ENCODE measurements at regions not wholly inside any gene's neighbourhood (a gene's known extent, or its start where the extent isn't known, plus 50 kb on each side); places are given as distances from the start of the nearest gene placed in this dataset.

DNA sequence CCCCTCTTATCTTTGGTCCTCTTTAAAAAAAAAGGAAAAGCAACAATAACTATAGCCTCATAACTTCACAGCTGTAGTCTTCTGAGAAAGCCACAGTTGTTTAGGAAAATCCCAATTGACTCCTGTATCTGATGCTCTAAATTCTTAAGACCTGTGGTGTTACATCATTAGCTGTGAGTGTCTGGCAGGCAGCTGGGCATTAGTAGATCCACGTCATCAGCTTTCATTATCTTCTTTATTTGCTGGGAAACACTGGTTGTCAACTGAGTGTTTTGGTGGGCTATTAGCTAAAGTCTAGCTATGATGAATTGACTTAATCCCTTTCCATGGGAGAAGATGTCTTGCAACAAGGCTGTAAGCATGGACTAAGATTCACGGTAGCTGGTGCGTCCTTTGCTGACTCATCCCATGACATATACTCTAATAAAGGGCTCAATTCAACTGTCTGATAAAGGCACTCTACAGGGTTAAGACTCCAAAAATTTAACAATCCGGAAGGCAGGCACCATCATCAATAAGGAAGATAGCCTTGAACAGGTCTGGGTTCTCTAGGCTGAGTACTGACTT lies 517.2 kb downstream of the PLCL1 start:
- H3K4me1 ChIP-seq (ENCODE audit: control insufficient read depth, insufficient read depth, low read length) = no peaks in the 10 kb centered on the region
- H3K27ac ChIP-seq (ENCODE audit: low read depth, low read length) = no peak overlapping the region
- H3K36me3 ChIP-seq (ENCODE audit: control insufficient read depth, insufficient read depth, low read length) = no peaks in the 10 kb centered on the region
- WGBS (ENCODE audit: insufficient coverage) = 89% methylated on average over 2 of the region's 4 CpGs
- H3K4me3 ChIP-seq (ENCODE audit: low read depth, low read length) = no peak overlapping the region
- H3K9me3 ChIP-seq (ENCODE audit: control insufficient read depth, insufficient read depth, low read length) = no peaks in the 10 kb centered on the region
- DNase-seq (ENCODE audit: low read depth in 4 of 6, low spot score in 6 of 6) = no peak
- H3K27me3 ChIP-seq (ENCODE audit: control insufficient read depth, insufficient read depth, low read length) = no peaks in the 10 kb centered on the region

DNA sequence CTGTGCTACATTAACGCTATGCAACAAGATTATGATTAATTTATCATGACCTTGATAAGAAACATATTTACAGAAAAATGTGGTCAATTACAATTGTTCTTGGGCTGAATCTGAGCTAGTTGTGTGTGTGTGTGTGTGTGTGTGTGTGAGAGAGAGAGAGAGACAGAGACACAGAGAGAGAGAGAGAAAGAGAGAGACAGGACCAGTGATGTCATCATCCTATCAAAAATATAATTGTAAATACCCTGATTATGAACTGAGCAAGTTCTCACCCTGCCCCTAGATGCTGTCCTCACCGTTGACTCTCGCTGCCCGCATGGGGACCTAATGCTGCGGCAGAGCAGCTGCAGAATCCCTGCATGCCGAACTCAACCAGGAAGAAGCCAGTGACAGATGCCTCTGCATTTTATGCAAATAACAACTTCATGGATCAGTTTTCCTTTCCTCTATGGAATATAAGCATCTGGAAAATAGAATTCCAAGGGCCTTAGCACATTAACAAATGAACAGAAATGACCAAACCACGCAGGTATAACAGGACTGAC lies 512.5 kb downstream of the PLCL1 start:
- H3K27ac ChIP-seq (ENCODE audit: low read depth, low read length) = no peak overlapping the region
- WGBS (ENCODE audit: insufficient coverage) = 48% methylated on average over 5 of the region's 7 CpGs
- H3K4me1 ChIP-seq (ENCODE audit: control insufficient read depth, insufficient read depth, low read length) = no peaks in the 10 kb centered on the region
- no peaks in the 10 kb centered on the region for H3K36me3 ChIP-seq (ENCODE audit: control insufficient read depth, insufficient read depth, low read length)
- DNase-seq (ENCODE audit: low read depth in 4 of 6, low spot score in 6 of 6) = peak in 2 of 6 donors; percentile 11 to 23
- H3K9me3 ChIP-seq (ENCODE audit: control insufficient read depth, insufficient read depth, low read length) = no peaks in the 10 kb centered on the region
- peaks cover 2% of the 10 kb centered on the region for H3K27me3 ChIP-seq (ENCODE audit: control insufficient read depth, insufficient read depth, low read length)
- no peak overlapping the region for H3K4me3 ChIP-seq (ENCODE audit: low read depth, low read length)

DNA sequence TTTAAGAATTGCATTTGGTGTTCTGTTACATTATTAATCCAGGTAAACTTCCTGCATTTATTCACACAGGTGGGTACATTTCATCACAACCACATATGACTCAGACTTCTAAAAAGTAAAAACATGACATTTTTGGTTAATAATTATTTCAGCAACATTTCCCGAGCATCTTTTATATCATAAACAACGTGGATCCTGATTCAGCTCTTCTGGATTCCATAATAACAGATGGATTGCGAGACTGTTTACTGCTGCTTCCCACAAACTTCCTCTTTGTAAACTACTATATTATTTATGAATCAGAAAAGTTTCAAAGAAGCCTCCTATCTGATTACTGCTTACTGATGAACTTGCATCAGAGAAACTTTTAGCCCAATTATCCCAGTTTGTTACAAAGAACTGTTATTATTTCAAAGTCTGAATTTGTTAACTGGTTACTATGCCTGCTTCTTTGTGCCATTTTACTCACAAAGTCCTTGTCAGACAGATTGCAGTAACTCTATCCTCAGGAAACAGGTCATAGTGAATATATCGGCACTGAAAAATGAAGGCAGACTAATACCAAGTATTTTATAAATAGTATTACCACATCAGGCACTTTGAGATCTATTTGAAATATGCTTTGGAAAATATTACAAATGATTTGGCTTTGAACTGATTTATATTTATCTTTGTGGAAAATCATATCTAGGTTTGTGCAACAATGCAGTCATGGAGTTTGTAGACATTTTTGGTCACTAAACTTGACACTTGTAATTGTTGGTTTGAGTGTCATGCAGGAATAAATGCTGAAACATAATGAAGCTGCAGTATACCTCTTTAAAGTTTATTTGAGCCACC lies 511.6 kb downstream of the PLCL1 start:
- Histone ChIP-seq H3K9me3 (ENCODE audit: control insufficient read depth, insufficient read depth, low read length) (no peaks in the 10 kb centered on the region), H3K4me3 (ENCODE audit: low read depth, low read length) (no peak overlapping the region), H3K27me3 (ENCODE audit: control insufficient read depth, insufficient read depth, low read length) (peaks cover 4% of the 10 kb centered on the region), H3K36me3 (ENCODE audit: control insufficient read depth, insufficient read depth, low read length) (no peaks in the 10 kb centered on the region), H3K27ac (ENCODE audit: low read depth, low read length) (no peak overlapping the region), H3K4me1 (ENCODE audit: control insufficient read depth, insufficient read depth, low read length) (no peaks in the 10 kb centered on the region)
- DNase-seq (ENCODE audit: low read depth in 4 of 6, low spot score in 6 of 6) = peak in 1 of 6 donors; percentile 20
- WGBS (ENCODE audit: insufficient coverage) = 90% methylated on average over 2 of the region's 4 CpGs

DNA sequence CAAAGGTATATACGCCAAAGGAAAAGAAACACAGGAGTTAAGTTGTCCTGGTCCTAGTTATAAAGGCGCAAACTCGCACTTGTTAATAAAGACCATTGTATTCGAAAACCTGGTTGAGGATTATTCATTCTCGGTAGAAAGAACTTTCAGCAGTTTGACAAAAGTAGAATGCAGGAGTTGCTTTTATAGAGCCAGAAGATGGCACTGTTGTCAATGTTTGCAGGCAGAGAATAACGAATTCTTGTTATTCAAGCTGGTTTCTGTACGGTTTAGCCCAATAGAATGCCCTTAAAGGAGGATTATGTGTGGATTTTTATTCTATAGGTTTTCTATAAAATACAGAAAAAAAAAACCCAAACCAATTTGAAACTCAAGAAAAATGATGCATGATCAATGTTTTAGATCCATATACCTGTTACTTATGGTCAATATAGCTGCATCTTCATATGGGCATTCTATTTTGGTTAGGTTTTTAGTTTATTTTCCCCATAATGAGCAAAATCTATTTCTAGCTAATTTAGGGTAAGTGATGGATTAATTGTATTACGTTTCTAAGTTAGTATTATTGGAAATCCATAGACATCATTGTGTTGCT lies 510.3 kb downstream of the PLCL1 start:
- no peak overlapping the region for H3K4me3 ChIP-seq (ENCODE audit: low read depth, low read length)
- peak; percentile 41 to 94 (median 60) for DNase-seq (ENCODE audit: low read depth in 4 of 6, low spot score in 6 of 6)
- no peaks in the 10 kb centered on the region for H3K36me3 ChIP-seq (ENCODE audit: control insufficient read depth, insufficient read depth, low read length)
- 9% methylated on average over 4 of the region's 8 CpGs for WGBS (ENCODE audit: insufficient coverage)
- no peaks in the 10 kb centered on the region for H3K9me3 ChIP-seq (ENCODE audit: control insufficient read depth, insufficient read depth, low read length)
- H3K27me3 ChIP-seq (ENCODE audit: control insufficient read depth, insufficient read depth, low read length) = peaks cover 4% of the 10 kb centered on the region
- H3K4me1 ChIP-seq (ENCODE audit: control insufficient read depth, insufficient read depth, low read length) = no peaks in the 10 kb centered on the region
- no peak overlapping the region for H3K27ac ChIP-seq (ENCODE audit: low read depth, low read length)

DNA sequence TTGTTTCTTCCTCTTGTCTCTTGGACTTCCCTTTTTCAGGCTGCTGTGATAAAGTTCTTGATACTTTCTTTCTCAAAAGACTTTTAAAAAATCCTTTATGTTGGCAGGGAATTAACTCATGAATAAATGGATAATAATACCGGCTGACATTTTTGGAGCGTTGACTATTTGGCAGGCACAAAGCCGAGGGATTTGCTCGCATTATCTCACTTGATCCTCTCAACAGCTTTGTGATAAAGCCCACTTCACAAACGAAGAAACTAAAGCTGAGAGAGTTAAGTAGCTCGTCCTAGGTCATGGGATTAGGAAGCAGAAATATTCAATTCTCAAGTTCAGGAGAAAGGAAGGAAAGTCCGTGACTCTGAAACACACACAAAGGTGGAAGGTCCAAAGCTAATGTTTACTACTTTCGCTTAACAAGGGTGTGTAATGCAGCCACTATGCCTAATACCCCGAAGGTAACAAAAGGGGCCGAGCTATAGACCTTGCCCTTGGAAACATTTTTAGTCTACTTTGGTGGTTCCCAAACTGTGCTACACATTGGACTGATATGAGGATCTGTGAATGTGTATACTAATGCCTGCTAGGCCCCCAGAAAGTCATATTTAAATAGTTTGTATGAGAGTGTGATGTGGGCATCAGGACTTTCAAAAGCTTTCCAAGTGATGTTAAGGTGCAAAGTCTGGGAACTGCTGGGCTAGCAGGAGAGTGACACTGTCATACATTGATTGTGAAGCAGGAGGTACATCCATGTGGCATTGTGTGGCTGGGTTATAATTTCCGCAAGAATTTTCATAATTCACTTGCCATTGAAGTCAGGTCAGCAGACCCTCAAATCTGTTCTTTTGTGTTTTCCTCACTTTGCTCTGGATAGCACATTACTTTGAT lies 508.4 kb downstream of the PLCL1 start:
- peak in 1 of 6 donors; percentile 73 for DNase-seq (ENCODE audit: low read depth in 4 of 6, low spot score in 6 of 6)
- no peak overlapping the region for H3K4me3 ChIP-seq (ENCODE audit: low read depth, low read length)
- H3K27ac ChIP-seq (ENCODE audit: low read depth, low read length) = no peak overlapping the region
- no peaks in the 10 kb centered on the region for H3K9me3 ChIP-seq (ENCODE audit: control insufficient read depth, insufficient read depth, low read length)
- H3K4me1 ChIP-seq (ENCODE audit: control insufficient read depth, insufficient read depth, low read length) = no peaks in the 10 kb centered on the region
- H3K36me3 ChIP-seq (ENCODE audit: control insufficient read depth, insufficient read depth, low read length) = no peaks in the 10 kb centered on the region
- H3K27me3 ChIP-seq (ENCODE audit: control insufficient read depth, insufficient read depth, low read length) = peaks cover 4% of the 10 kb centered on the region
- 77% methylated on average over 5 of the region's 11 CpGs for WGBS (ENCODE audit: insufficient coverage)

DNA sequence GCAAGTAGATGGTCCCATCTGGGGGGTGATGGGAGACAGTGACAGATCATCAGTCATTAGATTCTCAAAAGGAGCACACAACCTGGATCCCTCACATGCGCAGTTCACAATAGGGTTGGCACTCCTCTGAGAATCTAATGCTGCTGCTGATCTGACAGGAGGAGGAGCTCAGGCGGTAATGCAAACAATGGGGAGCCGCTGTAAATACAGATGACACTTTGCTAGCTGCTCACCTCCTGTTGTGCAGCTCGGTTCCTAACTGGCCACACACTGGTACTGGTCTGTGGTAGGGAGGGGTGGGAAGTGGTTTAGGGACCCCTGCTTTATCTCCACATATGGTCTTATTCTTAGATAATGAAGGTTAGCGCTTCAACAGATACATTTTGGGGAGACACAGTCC lies 506.6 kb downstream of the PLCL1 start:
- no peak for DNase-seq (ENCODE audit: low read depth in 4 of 6, low spot score in 6 of 6)
- H3K36me3 ChIP-seq (ENCODE audit: control insufficient read depth, insufficient read depth, low read length) = no peaks in the 10 kb centered on the region
- no peak overlapping the region for H3K4me3 ChIP-seq (ENCODE audit: low read depth, low read length)
- H3K4me1 ChIP-seq (ENCODE audit: control insufficient read depth, insufficient read depth, low read length) = no peaks in the 10 kb centered on the region
- peaks cover 4% of the 10 kb centered on the region for H3K27me3 ChIP-seq (ENCODE audit: control insufficient read depth, insufficient read depth, low read length)
- WGBS (ENCODE audit: insufficient coverage) = 53% methylated on average over 3 of the region's 5 CpGs
- no peaks in the 10 kb centered on the region for H3K9me3 ChIP-seq (ENCODE audit: control insufficient read depth, insufficient read depth, low read length)
- H3K27ac ChIP-seq (ENCODE audit: low read depth, low read length) = no peak overlapping the region

DNA sequence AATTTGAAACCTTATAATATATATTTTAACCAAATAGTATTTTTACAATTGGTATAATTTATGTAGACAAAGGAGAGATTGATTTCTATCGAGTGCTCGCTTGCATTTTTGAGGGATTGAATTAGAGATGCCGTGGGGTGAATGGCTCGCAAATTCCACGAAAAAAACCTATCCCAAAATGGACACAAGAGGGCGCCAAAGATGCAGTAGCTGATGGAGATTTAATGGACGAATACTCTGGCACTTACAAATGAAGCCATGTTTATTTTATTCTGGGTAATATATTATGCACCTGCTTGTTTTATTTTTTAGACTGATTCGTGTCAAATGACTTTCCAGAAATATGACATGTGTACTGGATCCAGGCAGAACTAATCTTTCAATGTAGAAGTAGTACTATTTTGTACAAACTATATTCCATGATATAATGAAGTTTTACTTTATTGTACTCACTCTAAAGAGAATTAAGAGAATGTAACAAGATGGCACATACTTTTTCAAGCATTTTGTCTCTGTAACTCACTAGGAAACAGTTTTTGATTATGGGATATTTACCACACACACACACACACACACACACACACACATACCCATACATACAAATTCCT lies 505.4 kb downstream of the PLCL1 start:
- Histone ChIP-seq H3K27ac (ENCODE audit: low read depth, low read length) (no peak overlapping the region), H3K27me3 (ENCODE audit: control insufficient read depth, insufficient read depth, low read length) (peaks cover 4% of the 10 kb centered on the region), H3K9me3 (ENCODE audit: control insufficient read depth, insufficient read depth, low read length) (no peaks in the 10 kb centered on the region), H3K36me3 (ENCODE audit: control insufficient read depth, insufficient read depth, low read length) (no peaks in the 10 kb centered on the region), H3K4me3 (ENCODE audit: low read depth, low read length) (no peak overlapping the region), H3K4me1 (ENCODE audit: control insufficient read depth, insufficient read depth, low read length) (no peaks in the 10 kb centered on the region)
- no CpG with 5 or more reads among the region's 8 CpGs for WGBS (ENCODE audit: insufficient coverage)
- DNase-seq (ENCODE audit: low read depth in 4 of 6, low spot score in 6 of 6) = peak; percentile 33 to 90 (median 60)

DNA sequence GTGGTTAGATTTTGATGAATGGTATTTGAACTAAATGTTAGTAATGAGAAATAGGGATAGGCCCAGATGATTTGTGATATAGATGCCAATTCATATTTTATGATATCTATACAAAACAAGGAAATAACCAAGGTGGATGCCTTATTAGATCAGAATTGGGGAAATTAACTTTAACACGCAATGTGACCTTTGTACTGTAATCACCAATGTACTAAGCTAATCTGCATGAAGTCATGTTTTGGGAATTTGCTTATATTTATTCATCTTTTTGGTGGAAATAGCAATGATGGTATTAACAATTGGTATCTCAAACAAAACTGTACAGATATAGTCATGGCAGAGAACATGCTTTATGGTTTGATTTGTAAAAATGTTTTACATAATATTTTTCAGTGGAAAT lies 504.7 kb downstream of the PLCL1 start:
- WGBS (ENCODE audit: insufficient coverage) = no CpG with 5 or more reads among the region's 1 CpG

DNA sequence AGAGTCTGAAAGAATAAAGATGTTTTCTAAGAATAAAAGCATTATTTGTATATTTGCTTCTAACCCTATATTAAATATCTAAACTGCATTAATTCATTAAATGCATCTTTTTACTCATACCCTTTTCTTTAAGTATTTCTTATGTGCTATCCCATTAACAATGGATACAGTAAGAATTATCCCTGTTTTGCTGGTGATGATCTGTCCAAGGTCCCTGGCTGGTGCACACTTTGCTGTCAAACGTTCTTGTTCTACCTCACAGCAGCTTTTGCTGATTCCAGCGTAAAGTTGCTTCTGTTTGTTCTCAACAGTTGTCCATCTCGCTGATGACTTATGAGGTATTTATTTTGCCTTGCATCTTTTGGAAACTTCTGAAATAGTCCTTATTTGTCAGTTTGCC lies 504.0 kb downstream of the PLCL1 start:
- H3K9me3 ChIP-seq (ENCODE audit: control insufficient read depth, insufficient read depth, low read length) = no peaks in the 10 kb centered on the region
- peaks cover 4% of the 10 kb centered on the region for H3K27me3 ChIP-seq (ENCODE audit: control insufficient read depth, insufficient read depth, low read length)
- no peak for DNase-seq (ENCODE audit: low read depth in 4 of 6, low spot score in 6 of 6)
- no peak overlapping the region for H3K27ac ChIP-seq (ENCODE audit: low read depth, low read length)
- H3K36me3 ChIP-seq (ENCODE audit: control insufficient read depth, insufficient read depth, low read length) = no peaks in the 10 kb centered on the region
- 75% methylated on average over 2 of the region's 3 CpGs for WGBS (ENCODE audit: insufficient coverage)
- H3K4me1 ChIP-seq (ENCODE audit: control insufficient read depth, insufficient read depth, low read length) = no peaks in the 10 kb centered on the region
- no peak overlapping the region for H3K4me3 ChIP-seq (ENCODE audit: low read depth, low read length)

More for the DNA sequence above, 504.7 kb downstream of the PLCL1 start:
- no peaks in the 10 kb centered on the region for H3K9me3 ChIP-seq (ENCODE audit: control insufficient read depth, insufficient read depth, low read length)
- H3K27ac ChIP-seq (ENCODE audit: low read depth, low read length) = no peak overlapping the region
- no peak for DNase-seq (ENCODE audit: low read depth in 4 of 6, low spot score in 6 of 6)
- no peak overlapping the region for H3K4me3 ChIP-seq (ENCODE audit: low read depth, low read length)
- H3K4me1 ChIP-seq (ENCODE audit: control insufficient read depth, insufficient read depth, low read length) = no peaks in the 10 kb centered on the region
- H3K36me3 ChIP-seq (ENCODE audit: control insufficient read depth, insufficient read depth, low read length) = no peaks in the 10 kb centered on the region
- peaks cover 4% of the 10 kb centered on the region for H3K27me3 ChIP-seq (ENCODE audit: control insufficient read depth, insufficient read depth, low read length)

All from spinal cord (tissue), 9 donors.